Activated T-cell treated with anti-CD3 and anti-CD28 coated beads, Interleukin-2, amount 50 U/mL, for 72 hours (primary cell): ENCODE measurements at regions not wholly inside any gene's neighbourhood (a gene's known extent, or its start where the extent isn't known, plus 50 kb on each side); places are given as distances from the start of the nearest gene placed in this dataset.

ENCODE experiments used
- ATAC-seq, 2 donors: fragments of 150-1000 bp; cut with Tn5 transposase; replicated peaks in 1 of 2; 2 replicates each; pipeline ENCODE4 v1.10.0; 2021; ENCODE audit warnings: moderate library complexity in 2 of 2, mild to moderate bottlenecking in 1 of 2
- DNase-seq, 2 donors: peaks; one replicate each; pipeline ENCODE4 v3.0.0; 2021 to 2022; ENCODE audit warnings: mixed read lengths in 1 of 2
- H3K27ac Mint-ChIP-seq: one replicate; pipeline ENCODE4 v1.8.0; 2022; ENCODE audit warnings: mild to moderate bottlenecking, moderate library complexity, mixed read lengths
- H3K27me3 Mint-ChIP-seq: one replicate; pipeline ENCODE4 v1.8.0; 2022; ENCODE audit warnings: low read depth, mixed read lengths
- H3K36me3 Mint-ChIP-seq, 2 donors: one replicate each; pipeline ENCODE4 v1.8.0; 2022; ENCODE audit warnings: mixed read lengths in 2 of 2, mild to moderate bottlenecking in 1 of 2; ENCODE audit not compliant: insufficient read depth in 2 of 2
- H3K4me1 Mint-ChIP-seq: one replicate; pipeline ENCODE4 v1.8.0; 2022; ENCODE audit warnings: low read depth, mixed read lengths
- H3K4me3 Mint-ChIP-seq, 2 donors: one replicate each; pipeline ENCODE4 v1.8.0; 2022; ENCODE audit warnings: mild to moderate bottlenecking in 2 of 2, mixed read lengths in 2 of 2, moderate library complexity in 2 of 2
- H3K9me3 Mint-ChIP-seq, 2 donors: one replicate each; pipeline ENCODE4 v1.8.0; 2022; ENCODE audit warnings: mixed read lengths in 2 of 2

DNA sequence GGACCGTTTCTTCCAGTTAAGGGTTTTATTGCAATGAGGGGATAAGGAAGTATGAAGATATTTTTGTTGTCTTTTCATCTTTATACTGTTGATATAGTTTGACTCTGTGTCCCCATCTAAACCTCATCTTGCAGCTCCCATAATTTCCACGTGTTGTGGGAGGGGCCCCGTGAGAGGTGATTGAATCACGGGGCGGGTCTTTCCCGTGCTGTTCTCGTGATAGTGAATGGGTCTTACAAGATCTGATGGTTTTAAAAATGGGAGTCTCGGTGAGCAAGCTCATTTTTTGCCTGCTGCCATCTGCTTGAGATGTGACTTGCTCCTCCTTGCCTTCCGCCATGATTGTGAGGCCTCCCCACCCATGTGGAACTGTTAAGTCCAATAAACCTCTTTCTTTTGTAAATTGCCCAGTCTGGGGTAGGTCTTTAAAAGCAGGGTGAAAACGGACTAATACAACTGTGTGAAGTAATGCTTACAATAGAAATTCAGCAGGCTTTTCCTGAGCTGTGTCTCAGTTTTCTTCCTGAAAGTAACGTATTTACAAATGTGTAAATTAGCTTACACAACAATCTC, 377.3 kb downstream of the SIPA1L2 start:
- no peak overlapping the region for H3K27ac Mint-ChIP-seq
- H3K27me3 Mint-ChIP-seq = peaks cover 50% of the 10 kb centered on the region
- DNase-seq = no peak
- no peak overlapping the region for H3K4me3 Mint-ChIP-seq
- H3K4me1 Mint-ChIP-seq = no peaks in the 10 kb centered on the region
- no peaks in the 10 kb centered on the region for H3K9me3 Mint-ChIP-seq
- H3K36me3 Mint-ChIP-seq = no peaks in the 10 kb centered on the region
- ATAC-seq = no peak

DNA sequence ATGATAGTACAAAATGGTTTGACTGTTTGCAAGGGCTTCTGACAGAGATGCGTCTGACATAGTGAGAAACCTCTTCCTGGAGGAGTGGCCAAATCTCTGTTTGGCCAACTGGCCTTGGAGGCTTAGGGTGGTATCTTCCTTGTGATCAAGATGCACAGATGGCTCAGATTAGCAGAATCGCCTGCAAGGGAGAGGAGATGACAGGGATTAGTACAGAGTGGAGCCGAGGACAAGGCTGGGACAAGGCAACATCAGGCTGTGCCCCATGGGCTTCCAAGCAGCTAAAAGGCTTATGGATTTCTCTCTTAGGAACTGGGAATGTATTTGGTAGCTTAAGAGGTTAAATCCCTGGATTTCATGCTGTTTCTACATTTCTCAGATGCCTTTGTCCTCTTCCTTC, 379.1 kb downstream of the SIPA1L2 start:
- Mint-ChIP-seq H3K4me3 (no peak overlapping the region), H3K27me3 (peaks cover 58% of the 10 kb centered on the region), H3K9me3 (no peaks in the 10 kb centered on the region), H3K4me1 (no peaks in the 10 kb centered on the region), H3K36me3 (no peaks in the 10 kb centered on the region), H3K27ac (no peak overlapping the region)
- ATAC-seq (no peak), DNase-seq (no peak)

DNA sequence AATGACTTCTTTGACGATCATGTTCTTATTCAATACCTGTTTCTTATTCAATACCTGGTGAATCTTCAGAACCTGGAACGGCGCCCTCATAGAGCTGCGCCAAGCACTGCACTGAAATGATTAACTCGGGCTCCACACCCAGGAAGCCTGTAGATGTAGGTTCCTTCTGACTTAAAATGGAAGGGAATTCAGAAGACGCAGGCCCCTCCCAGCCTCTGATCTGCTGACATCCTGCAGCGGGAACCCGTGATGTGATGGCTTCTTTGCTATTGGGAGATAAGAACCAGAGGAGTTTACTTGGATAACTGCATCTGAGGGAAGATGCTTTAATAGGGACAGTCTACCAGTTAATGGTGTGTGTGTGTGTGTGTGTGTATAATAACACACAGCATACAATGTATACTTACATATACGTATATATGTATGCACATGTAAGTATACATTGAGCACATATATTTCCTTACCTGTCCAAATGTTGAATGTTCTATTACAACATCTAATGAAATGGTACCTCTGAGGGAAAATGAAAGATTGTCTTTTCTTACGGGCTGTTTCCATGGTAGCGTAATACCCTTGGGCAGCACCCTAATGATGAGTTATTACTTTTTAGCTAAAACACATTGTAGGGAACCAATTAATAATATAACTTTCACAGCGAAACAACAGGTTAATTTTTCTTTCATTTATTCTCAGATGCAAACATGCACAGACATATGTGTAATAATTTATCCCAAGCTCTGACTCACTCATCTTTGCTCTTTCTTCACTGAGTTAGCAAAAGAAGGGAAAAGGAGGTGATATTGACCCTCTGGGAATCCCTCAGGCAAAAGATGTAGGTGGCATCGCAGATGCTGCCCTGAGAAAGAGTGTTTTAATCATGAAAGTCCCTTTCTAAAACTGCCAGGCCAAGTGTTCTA, 379.8 kb downstream of the SIPA1L2 start:
- H3K36me3 Mint-ChIP-seq = no peaks in the 10 kb centered on the region
- H3K27ac Mint-ChIP-seq = no peak overlapping the region
- ATAC-seq (no peak), DNase-seq (no peak)
- H3K9me3 Mint-ChIP-seq = no peaks in the 10 kb centered on the region
- H3K4me3 Mint-ChIP-seq = no peak overlapping the region
- H3K4me1 Mint-ChIP-seq = no peaks in the 10 kb centered on the region
- H3K27me3 Mint-ChIP-seq = peaks cover 65% of the 10 kb centered on the region

DNA sequence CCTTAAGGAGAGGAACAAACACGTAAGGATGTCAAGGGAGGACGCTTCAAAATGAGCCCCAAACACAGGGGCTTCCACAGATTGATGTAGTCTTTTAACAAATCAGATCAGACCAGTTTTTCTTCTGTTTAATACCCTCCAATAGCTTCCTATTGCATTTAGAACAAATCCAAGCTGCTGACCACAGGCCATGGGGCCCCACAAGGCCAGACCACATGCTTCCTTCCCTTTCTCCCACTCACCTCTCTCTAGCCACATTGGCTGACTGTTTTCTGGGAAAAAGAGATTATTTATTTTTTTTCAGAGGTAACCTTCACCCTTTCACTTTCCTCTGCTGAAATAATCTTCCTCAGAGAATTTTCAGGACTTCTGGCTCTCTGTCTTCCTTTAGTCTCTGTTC, 380.6 kb downstream of the SIPA1L2 start:
- no peak for DNase-seq
- no peaks in the 10 kb centered on the region for H3K36me3 Mint-ChIP-seq
- H3K4me3 Mint-ChIP-seq = no peak overlapping the region
- no peaks in the 10 kb centered on the region for H3K9me3 Mint-ChIP-seq
- H3K27ac Mint-ChIP-seq = no peak overlapping the region
- H3K27me3 Mint-ChIP-seq = peaks cover 70% of the 10 kb centered on the region
- no peaks in the 10 kb centered on the region for H3K4me1 Mint-ChIP-seq
- no peak for ATAC-seq

DNA sequence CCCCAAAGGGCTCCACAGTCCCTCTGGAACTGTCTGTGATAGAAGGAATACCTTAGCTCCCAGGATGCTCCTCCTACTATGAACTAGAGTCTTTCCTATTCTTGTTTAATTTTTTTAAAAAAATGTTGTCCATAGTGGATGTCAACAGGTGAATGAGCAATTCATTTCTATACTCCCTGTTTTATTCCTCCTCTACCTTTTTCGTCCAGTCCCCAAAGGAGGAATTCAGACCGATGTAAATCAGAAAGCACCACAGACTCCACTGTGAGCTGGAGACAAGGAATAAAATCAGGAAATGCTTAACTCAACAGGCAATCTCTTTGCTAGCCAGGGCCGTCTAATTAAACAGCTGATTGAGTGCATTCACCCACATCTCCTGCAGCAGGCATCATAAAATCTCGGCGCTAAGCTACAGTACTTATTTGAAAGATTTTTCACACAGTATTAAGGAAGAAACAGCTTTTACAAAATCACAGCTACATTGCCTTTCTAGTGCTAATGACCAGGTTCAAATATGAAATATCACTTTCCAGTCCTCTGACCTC, 381.6 kb downstream of the SIPA1L2 start:
- Mint-ChIP-seq H3K36me3 (no peaks in the 10 kb centered on the region), H3K4me3 (no peak overlapping the region), H3K27ac (no peak overlapping the region), H3K4me1 (no peaks in the 10 kb centered on the region), H3K27me3 (peaks cover 77% of the 10 kb centered on the region), H3K9me3 (no peaks in the 10 kb centered on the region)
- DNase-seq (no peak), ATAC-seq (no peak)

DNA sequence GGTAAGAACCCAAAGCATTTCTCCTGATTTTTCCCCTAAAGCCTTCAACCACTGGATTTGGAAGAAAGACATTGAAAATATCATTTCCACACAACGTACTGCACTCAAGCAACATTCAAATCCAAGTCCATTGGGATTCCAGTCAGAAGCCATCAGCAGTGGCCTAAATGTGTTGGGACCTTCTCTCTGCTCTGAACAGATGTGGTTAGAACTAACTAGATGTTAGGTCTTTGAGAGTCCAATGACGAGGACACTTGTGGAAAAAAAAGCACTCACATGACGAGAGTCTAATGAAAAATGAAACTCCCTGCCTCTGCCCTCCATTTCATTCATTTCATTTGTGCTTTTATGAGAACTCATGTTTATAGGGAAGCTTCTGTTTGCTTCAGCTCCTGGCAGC, 382.3 kb downstream of the SIPA1L2 start:
- H3K27ac Mint-ChIP-seq = no peak overlapping the region
- H3K4me1 Mint-ChIP-seq = no peaks in the 10 kb centered on the region
- peaks cover 74% of the 10 kb centered on the region for H3K27me3 Mint-ChIP-seq
- no peak overlapping the region for H3K4me3 Mint-ChIP-seq
- DNase-seq = no peak
- no peaks in the 10 kb centered on the region for H3K36me3 Mint-ChIP-seq
- no peak for ATAC-seq
- H3K9me3 Mint-ChIP-seq = no peaks in the 10 kb centered on the region

DNA sequence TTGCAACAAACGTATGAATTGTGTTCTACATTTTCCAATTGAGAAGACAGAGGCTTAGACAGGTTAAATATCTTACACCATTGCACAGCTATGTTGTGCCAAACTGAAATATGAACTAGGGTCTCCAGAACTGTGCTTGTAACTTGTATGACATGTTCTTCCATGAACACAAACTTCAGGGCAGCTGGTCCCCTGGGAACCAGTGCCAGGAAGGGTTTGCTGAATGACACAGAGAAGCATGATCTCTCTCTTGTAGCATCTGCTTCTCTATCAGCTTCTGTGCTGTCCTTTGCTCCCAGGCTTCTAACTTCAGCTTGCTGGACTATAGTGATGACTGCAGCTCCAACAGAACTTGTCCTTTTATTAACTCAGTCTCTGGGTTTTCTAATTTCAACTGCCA, 385.5 kb downstream of the SIPA1L2 start:
- ATAC-seq = no peak
- Mint-ChIP-seq H3K27ac (no peak overlapping the region), H3K27me3 (peaks cover 56% of the 10 kb centered on the region), H3K4me1 (no peaks in the 10 kb centered on the region), H3K4me3 (no peak overlapping the region), H3K9me3 (peaks cover 0 to 6% of the 10 kb centered on the region in 2 donors), H3K36me3 (no peaks in the 10 kb centered on the region)
- DNase-seq = no peak

DNA sequence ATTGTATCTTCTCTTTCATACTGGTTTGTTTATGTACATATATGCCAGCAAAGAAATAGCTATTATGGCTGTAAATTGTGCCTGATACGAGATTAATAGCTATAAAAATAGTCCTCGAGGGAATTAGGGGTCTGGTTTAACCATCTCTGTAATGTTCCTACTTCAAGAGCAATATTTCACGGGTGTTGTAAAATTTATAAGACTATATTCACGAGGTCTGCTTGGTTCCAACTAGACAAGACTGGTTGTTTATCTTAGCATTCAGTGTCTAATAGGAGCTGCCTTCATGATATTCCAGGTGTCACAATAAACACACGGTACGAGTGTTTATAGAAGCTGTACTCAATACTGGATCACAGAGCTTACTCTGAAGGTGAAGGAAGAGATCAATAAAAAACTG, 389.9 kb downstream of the SIPA1L2 start:
- Mint-ChIP-seq H3K36me3 (no peaks in the 10 kb centered on the region), H3K27me3 (peaks cover 20% of the 10 kb centered on the region), H3K4me3 (no peak overlapping the region), H3K4me1 (no peaks in the 10 kb centered on the region), H3K27ac (no peak overlapping the region), H3K9me3 (peaks cover 0 to 6% of the 10 kb centered on the region in 2 donors)
- no peak for DNase-seq
- ATAC-seq = no peak

DNA sequence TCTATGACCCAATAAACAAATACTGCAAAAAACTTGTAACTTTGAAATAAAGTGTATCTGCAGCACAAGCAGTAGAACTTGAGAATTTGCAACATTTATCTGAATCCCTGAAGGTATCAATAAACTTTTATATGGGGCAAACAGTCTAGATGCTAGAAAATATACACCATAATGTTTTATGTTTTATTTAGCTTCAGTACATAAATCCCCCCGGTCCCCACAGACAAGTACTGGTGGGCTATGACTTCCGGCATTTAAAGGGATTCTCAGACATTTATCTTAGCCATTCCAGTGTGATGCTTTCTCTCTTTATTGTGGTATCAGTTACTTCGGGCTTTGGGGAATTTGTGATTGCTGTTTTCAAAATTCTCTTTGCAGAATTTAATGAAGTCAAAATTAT, 390.4 kb downstream of the SIPA1L2 start:
- Mint-ChIP-seq H3K27ac (no peak overlapping the region), H3K27me3 (peaks cover 22% of the 10 kb centered on the region), H3K4me1 (no peaks in the 10 kb centered on the region), H3K9me3 (peaks cover 0 to 6% of the 10 kb centered on the region in 2 donors), H3K4me3 (no peak overlapping the region), H3K36me3 (no peaks in the 10 kb centered on the region)
- DNase-seq (no peak), ATAC-seq (no peak)

DNA sequence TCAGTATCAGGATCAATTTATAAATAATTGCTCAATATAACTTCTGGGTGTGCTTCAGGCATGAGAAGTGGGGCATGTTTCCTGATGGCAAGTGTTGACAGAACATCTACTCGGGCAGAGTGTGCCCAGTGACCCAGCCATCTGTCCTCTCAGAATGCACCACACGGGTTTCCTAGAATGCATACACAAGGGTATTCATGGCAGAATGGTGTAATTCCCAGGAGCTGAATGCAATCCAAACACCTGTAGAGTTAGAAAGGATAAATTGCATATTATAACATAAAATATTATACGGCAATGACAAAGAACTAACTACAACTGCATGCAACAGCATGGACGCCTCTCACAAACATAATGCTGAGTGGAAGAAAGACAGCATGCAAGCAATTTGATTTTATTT, 391.9 kb downstream of the SIPA1L2 start:
- peaks cover 0 to 6% of the 10 kb centered on the region in 2 donors for H3K9me3 Mint-ChIP-seq
- H3K4me1 Mint-ChIP-seq = no peaks in the 10 kb centered on the region
- DNase-seq (no peak), ATAC-seq (no peak)
- peaks cover 25% of the 10 kb centered on the region for H3K27me3 Mint-ChIP-seq
- H3K36me3 Mint-ChIP-seq = no peaks in the 10 kb centered on the region
- no peak overlapping the region for H3K4me3 Mint-ChIP-seq
- H3K27ac Mint-ChIP-seq = no peak overlapping the region

DNA sequence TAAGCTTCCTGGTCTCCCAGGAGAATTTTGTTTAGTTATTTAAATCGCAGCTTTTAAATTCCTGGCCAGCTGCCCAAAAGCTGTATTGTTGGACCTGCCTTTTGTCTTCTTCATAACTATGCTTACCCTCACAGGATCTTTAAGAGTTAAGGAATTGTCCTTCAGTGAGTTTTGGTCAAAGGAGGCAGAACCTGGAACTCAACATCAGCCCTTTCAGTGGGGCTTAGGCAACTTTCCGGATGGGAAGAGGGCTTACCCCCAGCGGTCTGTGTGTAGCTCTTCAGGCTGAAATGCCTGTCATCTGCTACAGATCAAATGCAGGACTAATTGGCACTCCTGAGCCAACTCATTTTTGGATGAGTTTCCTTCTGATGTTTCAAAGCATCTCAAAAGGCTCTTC, 402.6 kb downstream of the SIPA1L2 start:
- Mint-ChIP-seq H3K27me3 (peaks cover 7% of the 10 kb centered on the region), H3K9me3 (no peaks in the 10 kb centered on the region), H3K36me3 (no peaks in the 10 kb centered on the region), H3K4me3 (no peak overlapping the region), H3K4me1 (peaks cover 7% of the 10 kb centered on the region), H3K27ac (no peak overlapping the region)
- no peak for ATAC-seq
- no peak for DNase-seq

DNA sequence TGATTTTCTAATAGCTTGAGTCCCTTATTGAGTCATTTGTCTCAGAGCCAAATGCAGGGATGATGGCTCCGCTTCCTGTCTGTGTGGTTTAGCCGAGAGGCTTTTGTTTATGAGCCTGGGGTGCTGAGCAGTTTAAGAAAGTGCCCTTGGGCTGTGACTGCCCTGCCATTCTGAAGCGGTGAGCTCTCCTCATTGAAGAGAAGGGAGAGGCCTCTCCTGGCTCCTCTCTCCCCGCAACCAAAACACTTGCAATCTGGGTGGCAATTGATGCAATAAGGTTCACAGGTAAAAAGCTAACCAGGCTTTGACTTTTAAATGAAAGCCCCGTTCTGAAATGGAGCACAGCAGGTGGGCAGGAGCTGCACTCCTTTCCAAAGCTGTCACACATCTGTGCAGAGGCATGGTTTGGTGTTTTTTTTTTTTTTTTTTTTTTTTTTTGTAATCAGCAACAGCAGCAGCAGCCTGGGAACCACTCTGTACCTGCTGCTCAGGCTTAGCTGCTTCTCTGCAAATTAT, 403.7 kb downstream of the SIPA1L2 start:
- DNase-seq (peak; percentile 12 to 31), ATAC-seq (peak; percentile 76 to 90)
- no peaks in the 10 kb centered on the region for H3K36me3 Mint-ChIP-seq
- peaks cover 7% of the 10 kb centered on the region for H3K27me3 Mint-ChIP-seq
- H3K27ac Mint-ChIP-seq = peak overlapping the region; percentile 3
- H3K4me3 Mint-ChIP-seq = peak overlapping the region; percentile 18 to 50
- peaks cover 7% of the 10 kb centered on the region for H3K4me1 Mint-ChIP-seq
- H3K9me3 Mint-ChIP-seq = no peaks in the 10 kb centered on the region

DNA sequence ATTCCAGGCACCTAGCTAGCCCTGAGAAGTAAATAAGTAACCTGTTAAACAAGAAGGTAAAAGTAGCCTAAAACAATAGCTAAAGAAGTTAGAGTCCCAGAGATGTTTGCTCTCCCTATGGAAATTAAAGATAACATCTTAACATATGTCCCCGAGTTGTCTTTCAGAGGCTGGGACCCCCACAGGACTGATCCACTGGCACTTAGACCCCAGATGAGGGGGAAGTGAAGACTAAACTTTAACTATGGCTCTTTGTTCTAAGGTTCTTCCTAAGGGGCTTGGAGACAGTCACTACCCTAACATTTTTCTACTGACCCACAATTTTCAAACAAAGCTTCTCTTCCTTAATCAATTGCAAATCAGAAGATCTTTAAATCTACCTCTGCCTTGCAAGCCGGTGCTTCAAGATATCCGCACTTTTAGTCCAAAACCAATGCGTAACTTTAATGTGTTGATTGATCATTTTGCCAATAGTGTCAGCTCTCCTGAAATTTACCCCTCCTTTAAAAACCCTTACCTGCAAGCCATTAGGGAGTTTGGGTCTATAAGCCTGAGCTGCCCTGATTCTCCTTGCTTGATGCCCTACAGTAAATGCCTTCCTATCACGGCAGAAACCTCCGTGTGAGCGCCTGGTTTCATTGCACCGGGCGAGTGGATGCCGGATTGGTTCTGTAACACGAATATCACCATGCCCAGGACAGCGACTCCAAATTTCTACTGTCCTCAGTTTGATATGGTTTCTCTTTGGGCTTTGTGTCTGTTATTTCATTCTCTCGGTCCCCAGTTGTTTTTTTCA, 404.4 kb downstream of the SIPA1L2 start:
- H3K27me3 Mint-ChIP-seq = peaks cover 7% of the 10 kb centered on the region
- H3K4me3 Mint-ChIP-seq = peak overlapping the region in 1 of 2 donors; percentile 50
- no peak for ATAC-seq

More for the DNA sequence above, 404.4 kb downstream of the SIPA1L2 start:
- no peak for DNase-seq
- Mint-ChIP-seq H3K36me3 (no peaks in the 10 kb centered on the region), H3K4me1 (peaks cover 7% of the 10 kb centered on the region), H3K9me3 (no peaks in the 10 kb centered on the region), H3K27ac (peak overlapping the region; percentile 3)
